Astrocyte (in vitro differentiated cells and primary cell): ENCODE measurements at regions not wholly inside any gene's neighbourhood (a gene's known extent, or its start where the extent isn't known, plus 50 kb on each side); places are given as distances from the start of the nearest gene placed in this dataset.

Experiments
- EZH2 ChIP-seq: IDR thresholded peaks from 2 replicates; pipeline ENCODE4 v1.6.1; 2012; ENCODE audit warnings: mild to moderate bottlenecking, low read length, inconsistent platforms; ENCODE audit not compliant: insufficient read depth
- TF ChIP-seq, protein P1 (sequence below): IDR thresholded peaks from 2 replicates; pipeline ENCODE4 v1.5.1; 2011; ENCODE audit warnings: low read depth, mild to moderate bottlenecking, inconsistent platforms, low read length, moderate library complexity; ENCODE audit not compliant: insufficient read depth

DNA sequence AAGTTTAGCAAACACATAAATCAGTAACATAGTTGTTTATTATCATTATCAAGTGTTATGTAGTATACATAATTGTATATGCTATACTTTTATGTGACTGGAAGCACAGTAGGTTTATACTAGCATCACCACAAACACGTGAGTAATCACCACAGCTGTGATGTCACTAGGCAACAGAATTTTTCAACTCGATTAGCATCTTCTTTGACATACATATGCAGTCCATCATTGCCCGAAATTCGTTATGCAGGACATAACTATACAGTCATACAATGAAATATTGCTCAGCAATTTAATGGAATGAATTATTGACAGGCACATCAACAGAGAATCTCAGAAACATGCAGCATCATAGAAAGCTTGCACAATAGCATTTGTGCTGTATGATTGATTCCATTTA is 77.7 kb downstream of the LSM5 start:
- TF ChIP-seq, protein P1, sequence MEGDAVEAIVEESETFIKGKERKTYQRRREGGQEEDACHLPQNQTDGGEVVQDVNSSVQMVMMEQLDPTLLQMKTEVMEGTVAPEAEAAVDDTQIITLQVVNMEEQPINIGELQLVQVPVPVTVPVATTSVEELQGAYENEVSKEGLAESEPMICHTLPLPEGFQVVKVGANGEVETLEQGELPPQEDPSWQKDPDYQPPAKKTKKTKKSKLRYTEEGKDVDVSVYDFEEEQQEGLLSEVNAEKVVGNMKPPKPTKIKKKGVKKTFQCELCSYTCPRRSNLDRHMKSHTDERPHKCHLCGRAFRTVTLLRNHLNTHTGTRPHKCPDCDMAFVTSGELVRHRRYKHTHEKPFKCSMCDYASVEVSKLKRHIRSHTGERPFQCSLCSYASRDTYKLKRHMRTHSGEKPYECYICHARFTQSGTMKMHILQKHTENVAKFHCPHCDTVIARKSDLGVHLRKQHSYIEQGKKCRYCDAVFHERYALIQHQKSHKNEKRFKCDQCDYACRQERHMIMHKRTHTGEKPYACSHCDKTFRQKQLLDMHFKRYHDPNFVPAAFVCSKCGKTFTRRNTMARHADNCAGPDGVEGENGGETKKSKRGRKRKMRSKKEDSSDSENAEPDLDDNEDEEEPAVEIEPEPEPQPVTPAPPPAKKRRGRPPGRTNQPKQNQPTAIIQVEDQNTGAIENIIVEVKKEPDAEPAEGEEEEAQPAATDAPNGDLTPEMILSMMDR, result no peak
- TF ChIP-seq EZH2, result no peak
